Naive thymus-derived CD4-positive, alpha-beta T cell (primary cell): ENCODE measurements at regions not wholly inside any gene's neighbourhood (a gene's known extent, or its start where the extent isn't known, plus 50 kb on each side); places are given as distances from the start of the nearest gene placed in this dataset.

ENCODE experiments used
- ATAC-seq: fragments of 150-1000 bp; cut with Tn5 transposase; 2 replicates; pipeline ENCODE4 v1.10.0; 2021; ENCODE audit warnings: mild to moderate bottlenecking, moderate library complexity
- CTCF ChIA-PET: fragments of 350-600 bp; sonication (Branson Sonifier 250); formaldehyde crosslinking; loops from one replicate; lab custom pipeline; 2021; ENCODE audit warnings: antibody characterized with exemption; lab: Charles Lee
- POLR2A ChIA-PET: fragments of 350-600 bp; sonication (Branson Sonifier 250); formaldehyde crosslinking; loops from one replicate; lab custom pipeline; 2021; ENCODE audit warnings: antibody characterized with exemption, inconsistent platforms; lab: Charles Lee
- DNase-seq, 9 donors: peaks; one replicate each; pipeline versions ENCODE4 v3.0.0 to v3.0.0-alpha.2; 2020 to 2022; ENCODE audit warnings: mixed read lengths in 1 of 9
- H3K27ac ChIP-seq: one replicate; pipeline ENCODE4 v1.7.0; 2013; ENCODE audit warnings: mild to moderate bottlenecking, low read depth, low read length, moderate library complexity
- H3K27me3 ChIP-seq, 2 donors: one replicate each; pipeline ENCODE4 v1.7.0; 2013; ENCODE audit warnings: low read length in 2 of 2, mild to moderate bottlenecking in 2 of 2, moderate library complexity in 2 of 2; ENCODE audit not compliant: control insufficient read depth in 2 of 2, insufficient read depth in 2 of 2
- H3K36me3 ChIP-seq, 3 experiments: 1 replicate in 2 of 3; 2 replicates in 1 of 3; pipeline ENCODE4 v1.7.0; 2013; ENCODE audit warnings: low read length in 3 of 3, mild to moderate bottlenecking in 3 of 3, moderate library complexity in 1 of 3; ENCODE audit not compliant: insufficient read depth in 3 of 3, control insufficient read depth in 2 of 3
- H3K4me1 ChIP-seq, 2 donors: one replicate each; pipeline ENCODE4 v1.7.0; 2013; ENCODE audit warnings: low read length in 2 of 2, mild to moderate bottlenecking in 2 of 2, moderate library complexity in 1 of 2; ENCODE audit not compliant: control insufficient read depth in 2 of 2, insufficient read depth in 2 of 2
- H3K4me3 ChIP-seq: 2 replicates; pipeline ENCODE4 v1.7.0; 2013; ENCODE audit warnings: mild to moderate bottlenecking, low read length
- H3K9me3 ChIP-seq, 3 experiments: 1 replicate in 2 of 3; 2 replicates in 1 of 3; pipeline ENCODE4 v1.7.0; 2013; ENCODE audit warnings: low read length in 3 of 3; ENCODE audit not compliant: control insufficient read depth in 2 of 3
- H3K27ac Mint-ChIP-seq, 9 donors: one replicate each; pipeline ENCODE4 v1.8.0; 2020 to 2022; ENCODE audit warnings: mixed read lengths in 9 of 9, mild to moderate bottlenecking in 8 of 9, moderate library complexity in 5 of 9, inconsistent platforms in 2 of 9
- H3K27me3 Mint-ChIP-seq, 5 donors: one replicate each; pipeline ENCODE4 v1.8.0; 2021 to 2022; ENCODE audit warnings: mixed read lengths in 5 of 5, mild to moderate bottlenecking in 1 of 5
- H3K36me3 Mint-ChIP-seq, 5 donors: one replicate each; pipeline ENCODE4 v1.8.0; 2020 to 2022; ENCODE audit warnings: mixed read lengths in 5 of 5, mild to moderate bottlenecking in 3 of 5, inconsistent platforms in 1 of 5
- H3K4me1 Mint-ChIP-seq, 7 donors: one replicate each; pipeline ENCODE4 v1.8.0; 2020 to 2022; ENCODE audit warnings: mixed read lengths in 7 of 7, mild to moderate bottlenecking in 3 of 7, inconsistent platforms in 1 of 7
- H3K4me3 Mint-ChIP-seq, 10 donors: one replicate each; pipeline ENCODE4 v1.8.0; 2020 to 2022; ENCODE audit warnings: mild to moderate bottlenecking in 10 of 10, mixed read lengths in 10 of 10, moderate library complexity in 6 of 10, inconsistent platforms in 2 of 10
- H3K9me3 Mint-ChIP-seq, 11 donors: one replicate each; pipeline ENCODE4 v1.8.0; 2020 to 2022; ENCODE audit warnings: mixed read lengths in 11 of 11, mild to moderate bottlenecking in 4 of 11, inconsistent platforms in 1 of 11, moderate library complexity in 1 of 11
- intact Hi-C, 2 donors: fragments of 100-400 bp; cut with micrococcal nuclease; formaldehyde crosslinking; loops; one replicate each; pipeline ENCODE4 v1.15.1; 2023

GRCh38 chr5:34562791-34563190 is 93.3 kb upstream of the RAI14 start:
- intact Hi-C loops, result no loop called here
- Histone ChIP-seq H3K36me3 (no peaks in the 10 kb centered on the region), H3K9me3 (no peaks in the 10 kb centered on the region), H3K4me3 (no peak overlapping the region), H3K27ac (no peak overlapping the region), H3K4me1 (no peaks in the 10 kb centered on the region), H3K27me3 (no peaks in the 10 kb centered on the region)
- ATAC-seq (no peak), DNase-seq (no peak)
- peaks cover 0 to 4% (median 0%) of the 10 kb centered on the region in 5 donors for H3K27me3 Mint-ChIP-seq
- H3K4me1 Mint-ChIP-seq, result no peaks in the 10 kb centered on the region
- no peaks in the 10 kb centered on the region for H3K36me3 Mint-ChIP-seq
- no peak overlapping the region for H3K4me3 Mint-ChIP-seq
- H3K27ac Mint-ChIP-seq, result no peak overlapping the region
- no peaks in the 10 kb centered on the region for H3K9me3 Mint-ChIP-seq
- POLR2A ChIA-PET, result no interaction called here
- CTCF ChIA-PET, result no interaction called here

GRCh38 chr5:34563269-34563668 is 92.9 kb upstream of the RAI14 start:
- ChIA-PET POLR2A (no interaction called here), CTCF (no interaction called here)
- intact Hi-C loops, result no loop called here
- Mint-ChIP-seq H3K4me1 (no peaks in the 10 kb centered on the region), H3K27me3 (peaks cover 0 to under 1% (median 0%) of the 10 kb centered on the region in 5 donors), H3K9me3 (no peaks in the 10 kb centered on the region), H3K36me3 (no peaks in the 10 kb centered on the region), H3K27ac (no peak overlapping the region), H3K4me3 (no peak overlapping the region)
- no peak for ATAC-seq
- no peak overlapping the region for H3K27ac ChIP-seq
- H3K4me3 ChIP-seq, result no peak overlapping the region
- no peaks in the 10 kb centered on the region for H3K9me3 ChIP-seq
- H3K36me3 ChIP-seq, result no peaks in the 10 kb centered on the region
- no peaks in the 10 kb centered on the region for H3K27me3 ChIP-seq
- H3K4me1 ChIP-seq, result no peaks in the 10 kb centered on the region
- DNase-seq, result no peak

GRCh38 chr5:34563931-34564709 is 92.0 kb upstream of the RAI14 start:
- H3K27ac ChIP-seq, result no peak overlapping the region
- intact Hi-C loops, result no loop called here

GRCh38 chr5:34564710-34565235 is 91.4 kb upstream of the RAI14 start:
- H3K9me3 ChIP-seq, result no peaks in the 10 kb centered on the region
- Mint-ChIP-seq H3K4me1 (no peaks in the 10 kb centered on the region), H3K27me3 (no peaks in the 10 kb centered on the region), H3K4me3 (no peak overlapping the region), H3K36me3 (no peaks in the 10 kb centered on the region), H3K27ac (no peak overlapping the region), H3K9me3 (no peaks in the 10 kb centered on the region)
- no peaks in the 10 kb centered on the region for H3K4me1 ChIP-seq
- DNase-seq, result no peak
- no peak for ATAC-seq
- no peaks in the 10 kb centered on the region for H3K27me3 ChIP-seq
- H3K4me3 ChIP-seq, result no peak overlapping the region
- intact Hi-C loops, result no loop called here
- ChIA-PET CTCF (interaction anchor here (0.6 kb wide), 1 partner anchor 47 kb away, joined by 5 read pairs; no protein-coding TSS in a partner anchor), POLR2A (no interaction called here)
- H3K36me3 ChIP-seq, result no peaks in the 10 kb centered on the region
- H3K27ac ChIP-seq, result no peak overlapping the region

More at GRCh38 chr5:34563931-34564709, 92.0 kb upstream of the RAI14 start:
- H3K9me3 ChIP-seq, result no peaks in the 10 kb centered on the region
- Mint-ChIP-seq H3K4me3 (no peak overlapping the region), H3K9me3 (no peaks in the 10 kb centered on the region), H3K36me3 (no peaks in the 10 kb centered on the region), H3K4me1 (no peaks in the 10 kb centered on the region), H3K27me3 (no peaks in the 10 kb centered on the region), H3K27ac (no peak overlapping the region)
- H3K4me1 ChIP-seq, result no peaks in the 10 kb centered on the region
- no peak for DNase-seq
- H3K27me3 ChIP-seq, result no peaks in the 10 kb centered on the region
- no peak overlapping the region for H3K4me3 ChIP-seq
- POLR2A ChIA-PET, result no interaction called here
- ATAC-seq, result no peak
- CTCF ChIA-PET, result no interaction called here
- H3K36me3 ChIP-seq, result no peaks in the 10 kb centered on the region

- intact Hi-C loops, result no loop called here
- Mint-ChIP-seq H3K9me3 (no peaks in the 10 kb centered on the region), H3K4me3 (no peak overlapping the region), H3K4me1 (no peaks in the 10 kb centered on the region), H3K36me3 (no peaks in the 10 kb centered on the region), H3K27ac (no peak overlapping the region), H3K27me3 (peaks cover 0 to 11% (median 0%) of the 10 kb centered on the region in 5 donors)
- Histone ChIP-seq H3K4me1 (no peaks in the 10 kb centered on the region), H3K27me3 (no peaks in the 10 kb centered on the region), H3K9me3 (no peaks in the 10 kb centered on the region), H3K27ac (no peak overlapping the region), H3K4me3 (no peak overlapping the region), H3K36me3 (no peaks in the 10 kb centered on the region)
- ChIA-PET POLR2A (no interaction called here), CTCF (no interaction called here)
- DNase-seq, result no peak
- ATAC-seq, result no peak
Measured at GRCh38 chr5:34570143-34570542, 86.0 kb upstream of the RAI14 start.

GRCh38 chr5:34570721-34571676 is 85.1 kb upstream of the RAI14 start:
- ChIA-PET POLR2A (no interaction called here), CTCF (no interaction called here)
- H3K27me3 ChIP-seq, result no peaks in the 10 kb centered on the region
- Mint-ChIP-seq H3K4me3 (no peak overlapping the region), H3K9me3 (no peaks in the 10 kb centered on the region), H3K27me3 (peaks cover 0 to 11% (median 0%) of the 10 kb centered on the region in 5 donors), H3K4me1 (no peaks in the 10 kb centered on the region), H3K36me3 (no peaks in the 10 kb centered on the region), H3K27ac (no peak overlapping the region)
- no peaks in the 10 kb centered on the region for H3K9me3 ChIP-seq
- intact Hi-C loops, result no loop called here
- no peaks in the 10 kb centered on the region for H3K4me1 ChIP-seq
- H3K27ac ChIP-seq, result no peak overlapping the region
- H3K4me3 ChIP-seq, result no peak overlapping the region
- H3K36me3 ChIP-seq, result no peaks in the 10 kb centered on the region
- ATAC-seq, result no peak
- DNase-seq, result no peak
